BLaER1 treated with 17β-estradiol and CSF1 and Interleukin-3, amounts not matched to agents 10 nM and 100 nM (cell line): ENCODE measurements at regions not wholly inside any gene's neighbourhood (a gene's known extent, or its start where the extent isn't known, plus 50 kb on each side); places are given as distances from the start of the nearest gene placed in this dataset.

Experiments used
- H3K27ac ChIP-seq, 11 experiments: shearing (Covaris generic); formaldehyde crosslinking; 2 replicates each; pipeline ENCODE4 v1.8.1; 2022
- H3K27me3 ChIP-seq, 11 experiments: shearing (Covaris generic); formaldehyde crosslinking; 2 replicates each; pipeline ENCODE4 v1.8.1; 2022
- H3K36me3 ChIP-seq, 11 experiments: shearing (Covaris generic); formaldehyde crosslinking; 2 replicates each; pipeline ENCODE4 v1.8.1; 2022
- H3K4me1 ChIP-seq, 10 experiments: shearing (Covaris generic); formaldehyde crosslinking; 2 replicates each; pipeline ENCODE4 v1.8.1; 2022
- H3K4me2 ChIP-seq, 11 experiments: shearing (Covaris generic); formaldehyde crosslinking; 2 replicates each; pipeline ENCODE4 v1.8.1; 2022
- H3K4me3 ChIP-seq, 10 experiments: shearing (Covaris generic); formaldehyde crosslinking; 2 replicates each; pipeline ENCODE4 v1.8.1; 2022
- H3K9ac ChIP-seq, 11 experiments: shearing (Covaris generic); formaldehyde crosslinking; 2 replicates each; pipeline ENCODE4 v1.8.1; 2022
- H3K9me3 ChIP-seq, 11 experiments: shearing (Covaris generic); formaldehyde crosslinking; replicated peaks in 1 of 11; 2 replicates each; pipeline ENCODE4 v1.8.1; 2022
- H4K20me1 ChIP-seq, 11 experiments: shearing (Covaris generic); formaldehyde crosslinking; 2 replicates each; pipeline ENCODE4 v1.8.1; 2022
- Cebpa-rat ChIP-seq, 11 experiments: shearing (Covaris generic); IDR thresholded peaks; 2 replicates each; pipeline ENCODE4 v1.8.1; 2022

DNA sequence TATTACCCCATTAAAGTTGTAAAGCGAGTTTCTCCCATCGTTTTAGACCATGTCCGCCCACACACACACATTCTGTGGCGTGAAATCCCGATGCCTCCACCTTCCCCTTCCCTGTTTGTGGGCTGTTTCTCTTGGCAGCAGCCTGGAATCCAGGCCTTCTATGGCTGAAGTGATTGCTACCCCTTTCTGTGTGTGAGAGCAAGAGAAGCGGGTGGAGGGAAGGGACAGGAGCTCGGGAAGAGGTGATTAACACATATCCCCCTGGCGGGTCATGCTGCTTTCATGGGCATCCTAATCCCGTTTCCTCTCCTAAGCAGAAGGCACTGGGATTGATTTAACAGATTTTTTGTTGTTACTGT, 283.8 kb upstream of the RGMA start:
- peaks cover 9 to 53% (median 37%) of the 10 kb centered on the region in 10 experiments for H3K4me1 ChIP-seq
- 0 out of 22 replicates have a peak, but pooled peaks cover 0 to 7% (median 0%) of the 10 kb centered on the region in 11 experiments for H3K27me3 ChIP-seq
- peak overlapping the region in 9 of 11 experiments; percentile 57 to 96 (median 80); a peak in 18 of 22 replicates for H3K4me2 ChIP-seq
- H4K20me1 ChIP-seq, result no peaks in the 10 kb centered on the region
- H3K9ac ChIP-seq, result peak overlapping the region in 2 of 11 experiments; percentile 5 to 67; a peak in 2 of 22 replicates
- no peak overlapping the region for H3K4me3 ChIP-seq
- no peaks in the 10 kb centered on the region for H3K36me3 ChIP-seq
- TF ChIP-seq Cebpa-rat (IDR thresholded peaks at IDR 0.05), result no peak
- peak overlapping the region in 4 of 11 experiments; percentile 43 to 76 (median 62); a peak in 5 of 22 replicates for H3K27ac ChIP-seq
- peaks cover 0 to 3% (median 0%) of the 10 kb centered on the region in 11 experiments; a peak in 1 of 22 replicates for H3K9me3 ChIP-seq

GRCh38 chr15:93372208-93372864, 283.3 kb upstream of the RGMA start:
- Histone ChIP-seq H4K20me1 (no peaks in the 10 kb centered on the region), H3K4me3 (peak overlapping the region in 4 of 10 experiments; percentile 5 to 40 (median 24); a peak in 4 of 20 replicates), H3K36me3 (no peaks in the 10 kb centered on the region), H3K4me2 (peak overlapping the region; percentile 43 to 96 (median 80)), H3K27ac (peak overlapping the region in 5 of 11 experiments; percentile 21 to 76 (median 54); a peak in 9 of 22 replicates), H3K4me1 (peaks cover 9 to 53% (median 37%) of the 10 kb centered on the region in 10 experiments), H3K9me3 (peaks cover 0 to 3% (median 0%) of the 10 kb centered on the region in 11 experiments; a peak in 1 of 22 replicates), H3K9ac (peak overlapping the region in 4 of 11 experiments; percentile 6 to 67 (median 35); a peak in 5 of 22 replicates), H3K27me3 (0 out of 22 replicates have a peak, but pooled peaks cover 0 to 7% (median 0%) of the 10 kb centered on the region in 11 experiments)
- peak in 1 of 11 experiments; percentile 69; a peak in 1 of 22 replicates for TF ChIP-seq Cebpa-rat (IDR thresholded peaks at IDR 0.05)

- Histone ChIP-seq H3K9me3 (no peaks in the 10 kb centered on the region; a peak in 1 of 22 replicates), H3K9ac (no peak overlapping the region), H3K4me1 (peaks cover 0 to 28% (median 16%) of the 10 kb centered on the region in 10 experiments; a peak in 16 of 20 replicates), H3K4me2 (no peak overlapping the region), H4K20me1 (no peaks in the 10 kb centered on the region), H3K4me3 (no peak overlapping the region), H3K27me3 (0 out of 22 replicates have a peak, but pooled peaks cover 0 to under 1% (median 0%) of the 10 kb centered on the region in 11 experiments), H3K36me3 (no peaks in the 10 kb centered on the region), H3K27ac (no peak overlapping the region)
- no peak for TF ChIP-seq Cebpa-rat (IDR thresholded peaks at IDR 0.05)
These were observed 277.5 kb upstream of the RGMA start for GRCh38 chr15:93366387-93367100.

GRCh38 chr15:93362821-93363220, 273.8 kb upstream of the RGMA start:
- no peak for TF ChIP-seq Cebpa-rat (IDR thresholded peaks at IDR 0.05)
- H3K4me2 ChIP-seq, result no peak overlapping the region
- H4K20me1 ChIP-seq, result no peaks in the 10 kb centered on the region
- no peaks in the 10 kb centered on the region for H3K4me1 ChIP-seq
- H3K9ac ChIP-seq, result no peak overlapping the region
- no peak overlapping the region for H3K27ac ChIP-seq
- no peaks in the 10 kb centered on the region for H3K36me3 ChIP-seq
- H3K4me3 ChIP-seq, result no peak overlapping the region
- no peaks in the 10 kb centered on the region for H3K27me3 ChIP-seq
- no peaks in the 10 kb centered on the region; a peak in 1 of 22 replicates for H3K9me3 ChIP-seq

DNA sequence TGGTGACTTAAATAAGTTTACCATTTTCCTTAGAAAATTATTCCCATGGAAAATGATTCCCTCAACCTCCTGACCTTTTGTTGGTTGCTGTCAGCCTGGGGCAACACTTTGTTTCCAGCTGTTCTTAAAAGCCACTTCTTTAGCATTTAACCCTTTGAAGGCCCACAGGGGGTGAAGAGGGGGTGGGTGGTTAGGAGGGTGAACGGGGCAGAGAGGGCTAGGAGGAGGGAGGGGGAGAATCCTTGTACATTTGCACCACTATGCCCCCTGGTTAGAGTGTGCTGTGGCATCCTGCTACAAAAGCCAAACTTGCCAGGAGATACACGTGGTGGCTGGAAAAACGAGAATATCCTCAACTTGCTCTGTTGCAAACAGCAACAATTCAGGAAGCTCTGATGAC, 273.2 kb upstream of the RGMA start:
- Histone ChIP-seq H3K4me3 (no peak overlapping the region), H3K4me1 (no peaks in the 10 kb centered on the region), H4K20me1 (no peaks in the 10 kb centered on the region), H3K9me3 (peaks cover 0 to under 1% (median 0%) of the 10 kb centered on the region in 11 experiments; a peak in 1 of 22 replicates), H3K4me2 (no peak overlapping the region), H3K27me3 (no peaks in the 10 kb centered on the region), H3K9ac (no peak overlapping the region), H3K27ac (no peak overlapping the region), H3K36me3 (no peaks in the 10 kb centered on the region)
- no peak for TF ChIP-seq Cebpa-rat (IDR thresholded peaks at IDR 0.05)

DNA sequence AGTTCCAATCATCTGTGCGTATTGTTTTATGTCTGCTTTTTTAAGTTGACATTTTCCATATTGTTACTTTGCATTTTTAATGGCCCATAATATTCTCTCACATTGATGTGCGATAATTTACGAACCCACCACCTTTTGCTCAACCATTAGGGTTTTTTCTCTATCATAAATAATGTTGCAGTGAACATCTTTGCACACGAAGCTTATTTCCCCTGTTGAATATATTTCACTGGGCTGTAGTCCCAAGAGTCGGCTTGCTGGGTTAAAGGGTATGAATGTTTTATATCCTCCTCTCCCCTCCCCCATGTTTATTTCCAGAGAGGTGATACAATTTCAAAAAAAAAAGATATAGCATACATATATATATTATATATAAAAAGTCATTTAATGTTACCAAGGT, 272.7 kb upstream of the RGMA start:
- Histone ChIP-seq H3K4me2 (no peak overlapping the region), H3K9ac (no peak overlapping the region)
- TF ChIP-seq Cebpa-rat (IDR thresholded peaks at IDR 0.05), result no peak

DNA sequence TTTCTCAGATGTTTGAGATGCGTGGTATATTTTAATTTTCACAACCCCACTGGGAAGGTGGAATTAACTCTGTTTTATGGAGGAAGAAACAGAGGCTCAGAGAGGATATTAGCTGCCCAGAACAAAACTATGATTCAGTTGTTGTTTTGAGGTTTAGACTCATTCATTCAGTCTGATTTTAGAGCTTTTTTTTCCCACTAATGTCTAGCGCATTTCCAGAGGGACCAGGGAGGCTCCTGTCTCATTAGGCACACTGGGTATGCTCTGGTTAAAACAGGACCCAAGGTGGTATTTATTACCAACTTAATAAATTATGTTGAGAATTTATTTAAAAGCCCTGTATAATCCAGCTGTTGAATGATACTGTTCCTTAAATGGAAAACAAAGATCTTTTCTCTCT, 272.0 kb upstream of the RGMA start:
- H3K27me3 ChIP-seq, result no peaks in the 10 kb centered on the region
- no peak for TF ChIP-seq Cebpa-rat (IDR thresholded peaks at IDR 0.05)

More for the DNA sequence above, 272.7 kb upstream of the RGMA start:
- Histone ChIP-seq H3K4me3 (no peak overlapping the region), H3K27me3 (no peaks in the 10 kb centered on the region), H3K27ac (no peak overlapping the region), H3K36me3 (no peaks in the 10 kb centered on the region), H3K4me1 (no peaks in the 10 kb centered on the region), H4K20me1 (no peaks in the 10 kb centered on the region), H3K9me3 (peaks cover 0 to 5% (median 0%) of the 10 kb centered on the region in 11 experiments; a peak in 3 of 22 replicates)

DNA sequence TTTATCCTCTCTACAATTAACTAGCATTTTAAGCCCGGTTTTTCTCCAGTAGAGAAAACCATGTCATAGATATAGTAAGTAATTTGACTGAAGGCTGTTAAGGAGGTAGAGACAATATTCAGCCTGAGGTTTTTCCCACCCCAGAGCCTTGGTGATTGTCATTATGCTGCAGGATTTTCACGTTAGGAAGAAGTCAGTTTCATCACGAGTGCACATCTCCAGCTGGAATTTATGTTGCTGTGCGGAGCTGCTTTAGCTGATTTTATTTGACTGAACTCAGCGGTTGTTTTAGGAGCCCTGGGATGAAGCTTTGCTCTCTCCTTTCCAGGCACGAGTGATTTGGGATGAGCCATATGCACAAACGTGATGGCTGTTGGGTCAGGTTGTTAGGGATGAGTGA, 271.3 kb upstream of the RGMA start:
- Histone ChIP-seq H3K27me3 (no peaks in the 10 kb centered on the region), H3K4me1 (no peaks in the 10 kb centered on the region), H3K9me3 (peaks cover 0 to 15% (median 0%) of the 10 kb centered on the region in 11 experiments; a peak in 7 of 22 replicates), H3K9ac (no peak overlapping the region), H4K20me1 (no peaks in the 10 kb centered on the region), H3K4me2 (no peak overlapping the region), H3K4me3 (no peak overlapping the region), H3K36me3 (no peaks in the 10 kb centered on the region), H3K27ac (no peak overlapping the region)
- no peak for TF ChIP-seq Cebpa-rat (IDR thresholded peaks at IDR 0.05)

More for the DNA sequence above, 272.0 kb upstream of the RGMA start:
- H3K27ac ChIP-seq, result no peak overlapping the region
- H3K9me3 ChIP-seq, result peaks cover 0 to 9% (median 0%) of the 10 kb centered on the region in 11 experiments; a peak in 3 of 22 replicates
- H3K36me3 ChIP-seq, result no peaks in the 10 kb centered on the region
- no peaks in the 10 kb centered on the region for H3K4me1 ChIP-seq
- no peak overlapping the region for H3K4me3 ChIP-seq
- no peak overlapping the region for H3K9ac ChIP-seq
- H4K20me1 ChIP-seq, result no peaks in the 10 kb centered on the region
- no peak overlapping the region for H3K4me2 ChIP-seq

DNA sequence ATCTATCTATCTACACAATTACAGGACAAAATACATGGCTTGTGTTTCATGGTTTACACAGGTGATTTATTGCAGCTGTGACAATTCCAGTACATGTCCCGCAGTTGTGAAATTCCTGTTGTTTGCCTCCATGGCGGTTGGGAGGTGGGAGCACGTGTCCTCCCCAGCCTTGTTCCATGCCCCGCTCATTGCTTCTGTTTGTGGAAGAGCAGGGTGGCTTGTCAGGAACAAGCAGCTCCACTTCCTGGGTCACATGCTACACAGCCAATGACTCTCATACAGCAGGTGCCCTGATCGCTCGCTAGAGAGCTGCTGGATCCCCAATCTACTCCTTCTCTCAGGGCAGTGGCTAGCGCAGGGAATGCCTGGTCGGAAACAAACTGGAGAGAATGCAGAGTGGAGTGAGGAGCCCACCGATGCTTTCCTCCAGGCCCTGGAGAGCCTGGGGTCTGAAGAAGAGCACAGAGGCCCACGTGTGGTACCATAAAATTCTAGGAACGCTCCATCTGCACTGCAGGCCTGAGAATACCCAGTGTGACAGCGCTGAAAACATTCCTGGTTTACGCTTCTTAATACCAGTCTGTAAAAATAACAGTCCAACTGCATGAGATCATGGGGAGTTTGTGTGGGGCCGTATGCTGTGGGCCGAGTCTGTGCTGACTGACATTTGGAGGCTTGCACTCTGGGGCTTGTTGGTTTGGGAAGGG, 270.6 kb upstream of the RGMA start:
- TF ChIP-seq Cebpa-rat (IDR thresholded peaks at IDR 0.05), result no peak
- no peak overlapping the region for H3K4me3 ChIP-seq
- no peaks in the 10 kb centered on the region for H3K27me3 ChIP-seq
- no peaks in the 10 kb centered on the region for H3K36me3 ChIP-seq
- H3K4me1 ChIP-seq, result no peaks in the 10 kb centered on the region
- no peak overlapping the region for H3K4me2 ChIP-seq
- no peak overlapping the region for H3K27ac ChIP-seq
- no peak overlapping the region for H3K9ac ChIP-seq
- peaks cover 0 to 21% (median 5%) of the 10 kb centered on the region in 11 experiments; a peak in 12 of 22 replicates for H3K9me3 ChIP-seq
- no peaks in the 10 kb centered on the region for H4K20me1 ChIP-seq
